ENCODE measurements at regions not wholly inside any gene's neighbourhood (a gene's known extent, or its start where the extent isn't known, plus 50 kb on each side); places are given as distances from the start of the nearest gene placed in this dataset.

- TF ChIP-seq POLR2A (IDR thresholded peaks at IDR 0.05) = no peak
- peak in 1 of 7 experiments; percentile 15 for TF ChIP-seq CTCF (IDR thresholded peaks at IDR 0.05)
Observed at GRCh38 chr3:162777118-162777517, 1280.5 kb downstream of the OTOL1 start.

Measured in body of pancreas (tissue), 4 donors.